Panc1 (cell line): ENCODE measurements at regions not wholly inside any gene's neighbourhood (a gene's known extent, or its start where the extent isn't known, plus 50 kb on each side); places are given as distances from the start of the nearest gene placed in this dataset.

Experiments used
- ATAC-seq: fragments of 200-7000 bp; cut with Tn5 transposase; 2 replicates; pipeline ENCODE4 v1.9.1; 2020; ENCODE audit warnings: mild to moderate bottlenecking, moderate library complexity
- BruUV-seq: library from RNA; stranded (reverse); fragments of 400-500 nt; replicated peaks from 2 replicates; lab custom pipeline; 2021; lab: Mats Ljungman, UMichigan
- CTCF ChIA-PET: fragments of 300-600 bp; sonication (Branson Sonifier 250); formaldehyde crosslinking; loops from one replicate; lab custom pipeline; 2022; ENCODE audit warnings: antibody characterized with exemption; lab: Charles Lee
- POLR2A ChIA-PET: fragments of 300-600 bp; sonication (Branson Sonifier 250); formaldehyde crosslinking; loops from one replicate; lab custom pipeline; 2022; ENCODE audit warnings: antibody characterized with exemption; lab: Charles Lee
- DNase-seq: peaks from one replicate; pipeline ENCODE4 v3.0.0-alpha.2; 2010; ENCODE audit warnings: low read depth, low spot score
- H3K27ac ChIP-seq: 2 replicates; pipeline ENCODE4 v1.5.1; 2011; ENCODE audit warnings: mild to moderate bottlenecking, low read length, inconsistent platforms
- H3K27me3 ChIP-seq: fragments of 200-500 bp; sonication (Bioruptor generic); 2 replicates; pipeline ENCODE4 v1.6.0; 2014; ENCODE audit warnings: low read length, inconsistent platforms; ENCODE audit not compliant: control insufficient read depth, insufficient read depth
- H3K36me3 ChIP-seq: fragments of 200-500 bp; sonication (Bioruptor generic); 2 replicates; pipeline ENCODE4 v1.5.1; 2014; ENCODE audit warnings: inconsistent platforms, mild to moderate bottlenecking, low read length, moderate library complexity; ENCODE audit not compliant: control insufficient read depth, insufficient read depth
- H3K4me1 ChIP-seq: 2 replicates; pipeline ENCODE4 v1.5.1; 2011; ENCODE audit warnings: inconsistent platforms, mild to moderate bottlenecking, low read length, moderate library complexity; ENCODE audit not compliant: control insufficient read depth, insufficient read depth
- H3K4me3 ChIP-seq, 2 experiments: 2 replicates each; pipeline ENCODE4 v1.5.1; 2011 to 2012; ENCODE audit warnings: low read depth in 2 of 2, low read length in 2 of 2, mild to moderate bottlenecking in 2 of 2, inconsistent platforms in 1 of 2, moderate library complexity in 1 of 2
- H3K9me3 ChIP-seq: fragments of 200-500 bp; sonication (Bioruptor generic); 2 replicates; pipeline ENCODE4 v1.5.1; 2014; ENCODE audit warnings: low read depth, mild to moderate bottlenecking, inconsistent platforms, low read length, moderate library complexity; ENCODE audit not compliant: control insufficient read depth, insufficient read depth
- CTCF ChIP-seq: fragments of 450-650 bp; IDR thresholded peaks from 2 replicates; pipeline ENCODE4 v1.5.1; 2017; ENCODE audit warnings: mild to moderate bottlenecking
- POLR2AphosphoS5 ChIP-seq: IDR thresholded peaks from 2 replicates; pipeline ENCODE4 v1.6.1; 2012; ENCODE audit warnings: mild to moderate bottlenecking, low read depth, low read length, moderate library complexity
- SIN3A ChIP-seq: IDR thresholded peaks from 2 replicates; pipeline ENCODE4 v1.6.1; 2012; ENCODE audit warnings: low read depth, mild to moderate bottlenecking, low read length, moderate library complexity, borderline replicate concordance; ENCODE audit not compliant: insufficient read depth
- TCF7L2 ChIP-seq: IDR thresholded peaks from 2 replicates; pipeline ENCODE4 v1.6.1; 2011; ENCODE audit warnings: mild to moderate bottlenecking, low read depth, low read length, inconsistent platforms
- in situ Hi-C: cut with HindIII; loops from 2 replicates; pipeline ENCODE4 v1.10.0; 2016; ENCODE audit warnings: low sequenced_read_pairs, low pct_unique_long_range_greater_than_20kb
- intact Hi-C: fragments of 100-400 bp; cut with micrococcal nuclease; formaldehyde crosslinking; loops from one replicate; pipeline ENCODE4 v1.10.0; 2022; ENCODE audit not compliant: unreplicated experiment
- TF ChIP-seq, protein P1 (sequence below), 2 experiments: IDR thresholded peaks; 2 replicates each; pipeline ENCODE4 v1.6.1; 2011 to 2012; ENCODE audit warnings: low read depth in 2 of 2, control low read depth in 1 of 2, low read length in 1 of 2, mild to moderate bottlenecking in 1 of 2, moderate library complexity in 1 of 2; ENCODE audit not compliant: insufficient read depth in 1 of 2

DNA sequence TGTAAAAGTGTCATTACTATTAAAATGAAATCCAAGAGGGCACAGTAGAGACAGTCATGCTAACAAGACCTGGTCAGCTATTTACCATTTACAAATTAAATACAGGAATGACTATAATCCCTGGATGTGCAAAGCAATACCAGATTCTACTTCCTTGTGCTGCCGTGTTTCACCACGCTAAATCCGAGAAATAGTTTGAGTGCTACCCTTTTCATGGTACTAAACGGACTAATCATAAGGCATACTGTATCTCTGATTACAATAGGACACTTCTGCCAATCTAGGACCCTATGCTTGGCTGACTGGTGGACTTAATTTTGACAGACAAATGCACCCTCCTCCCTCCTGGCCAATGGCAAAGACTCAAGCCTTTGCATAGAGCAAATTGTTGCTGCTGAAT lies 63.0 kb upstream of the NR2F2 start:
- Histone ChIP-seq H3K4me3 (no peak overlapping the region), H3K4me1 (peaks cover 45% of the 10 kb centered on the region), H3K27me3 (no peaks in the 10 kb centered on the region), H3K27ac (peak overlapping the region; percentile 59; the same call in 1 of the 2 replicates), H3K9me3 (peaks cover 2% of the 10 kb centered on the region; the same call in 1 of the 2 replicates), H3K36me3 (no peaks in the 10 kb centered on the region; the same call in 1 of the 2 replicates)
- CTCF ChIA-PET: no interaction called here
- ATAC-seq (no peak), DNase-seq (no peak)
- intact Hi-C loops: no loop called here
- no TSS peak for BruUV-seq
- in situ Hi-C loops: no loop called here
- POLR2A ChIA-PET: no interaction called here
- TF ChIP-seq TCF7L2 (no peak), SIN3A (no peak), POLR2AphosphoS5 (no peak), CTCF (no peak)
- TF ChIP-seq, protein P1, sequence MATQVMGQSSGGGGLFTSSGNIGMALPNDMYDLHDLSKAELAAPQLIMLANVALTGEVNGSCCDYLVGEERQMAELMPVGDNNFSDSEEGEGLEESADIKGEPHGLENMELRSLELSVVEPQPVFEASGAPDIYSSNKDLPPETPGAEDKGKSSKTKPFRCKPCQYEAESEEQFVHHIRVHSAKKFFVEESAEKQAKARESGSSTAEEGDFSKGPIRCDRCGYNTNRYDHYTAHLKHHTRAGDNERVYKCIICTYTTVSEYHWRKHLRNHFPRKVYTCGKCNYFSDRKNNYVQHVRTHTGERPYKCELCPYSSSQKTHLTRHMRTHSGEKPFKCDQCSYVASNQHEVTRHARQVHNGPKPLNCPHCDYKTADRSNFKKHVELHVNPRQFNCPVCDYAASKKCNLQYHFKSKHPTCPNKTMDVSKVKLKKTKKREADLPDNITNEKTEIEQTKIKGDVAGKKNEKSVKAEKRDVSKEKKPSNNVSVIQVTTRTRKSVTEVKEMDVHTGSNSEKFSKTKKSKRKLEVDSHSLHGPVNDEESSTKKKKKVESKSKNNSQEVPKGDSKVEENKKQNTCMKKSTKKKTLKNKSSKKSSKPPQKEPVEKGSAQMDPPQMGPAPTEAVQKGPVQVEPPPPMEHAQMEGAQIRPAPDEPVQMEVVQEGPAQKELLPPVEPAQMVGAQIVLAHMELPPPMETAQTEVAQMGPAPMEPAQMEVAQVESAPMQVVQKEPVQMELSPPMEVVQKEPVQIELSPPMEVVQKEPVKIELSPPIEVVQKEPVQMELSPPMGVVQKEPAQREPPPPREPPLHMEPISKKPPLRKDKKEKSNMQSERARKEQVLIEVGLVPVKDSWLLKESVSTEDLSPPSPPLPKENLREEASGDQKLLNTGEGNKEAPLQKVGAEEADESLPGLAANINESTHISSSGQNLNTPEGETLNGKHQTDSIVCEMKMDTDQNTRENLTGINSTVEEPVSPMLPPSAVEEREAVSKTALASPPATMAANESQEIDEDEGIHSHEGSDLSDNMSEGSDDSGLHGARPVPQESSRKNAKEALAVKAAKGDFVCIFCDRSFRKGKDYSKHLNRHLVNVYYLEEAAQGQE (IDR thresholded peaks at IDR 0.05; ENCODE audit: insufficient read depth in 1 of 2, low read depth in 2 of 2, low read length in 1 of 2): no peak

DNA sequence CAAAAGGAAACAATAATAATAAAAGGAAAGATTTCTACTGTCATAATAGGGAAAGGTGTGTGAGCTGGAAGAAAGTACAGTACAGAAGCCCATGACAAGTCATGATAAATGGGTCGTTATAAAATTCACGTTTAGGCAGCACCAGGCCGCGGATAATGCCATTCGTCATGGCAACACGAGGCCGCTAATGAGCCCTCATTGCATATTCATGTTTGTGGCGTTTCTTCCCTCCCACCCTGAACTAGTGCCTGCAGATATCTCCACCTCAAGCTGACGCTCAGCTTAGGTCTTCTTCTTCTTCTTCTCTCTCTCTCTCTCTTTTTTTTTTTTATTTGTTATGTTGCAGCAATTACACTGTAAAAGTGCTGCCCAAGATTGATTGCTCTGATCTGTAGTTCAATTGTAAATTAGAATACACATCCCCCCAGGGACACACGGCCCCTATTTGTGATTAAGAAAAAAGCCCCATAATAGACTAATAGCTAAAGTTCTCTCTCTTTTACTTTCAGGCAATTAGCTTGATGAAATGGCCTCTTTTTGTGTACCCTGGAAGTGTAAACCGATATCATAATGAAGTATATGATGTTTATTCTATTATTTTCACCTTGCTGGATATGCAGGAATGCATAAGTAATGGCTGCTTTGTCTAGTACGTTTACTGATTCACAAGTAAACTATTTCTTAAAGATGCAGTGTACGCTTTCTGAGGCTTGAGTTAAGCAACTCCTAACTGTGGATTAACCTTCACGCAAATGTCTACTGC lies 61.9 kb upstream of the NR2F2 start:
- H3K27ac ChIP-seq: peak overlapping the region; percentile 60
- POLR2A ChIA-PET: interaction anchor here (0.6 kb wide), 1 partner anchor 48 kb away, joined by 3 read pairs; no protein-coding TSS in a partner anchor
- no TSS peak for BruUV-seq

More for the DNA sequence above, 61.9 kb upstream of the NR2F2 start:
- intact Hi-C loops (no loop called here), in situ Hi-C loops (no loop called here)
- ATAC-seq: no peak
- Histone ChIP-seq H3K36me3 (no peaks in the 10 kb centered on the region; the same call in 1 of the 2 replicates), H3K4me3 (no peak overlapping the region), H3K9me3 (peaks cover 2% of the 10 kb centered on the region; the same call in 1 of the 2 replicates), H3K27me3 (no peaks in the 10 kb centered on the region), H3K4me1 (peaks cover 38% of the 10 kb centered on the region)
- CTCF ChIA-PET: interaction anchor here (0.7 kb wide), 2 partner anchors 13 to 221 kb away, joined by 3 to 6 read pairs; no protein-coding TSS in a partner anchor
- DNase-seq: no peak
- TF ChIP-seq SIN3A (no peak), POLR2AphosphoS5 (no peak), TCF7L2 (no peak), CTCF (no peak)
- TF ChIP-seq, protein P1 (IDR thresholded peaks at IDR 0.05; ENCODE audit: insufficient read depth in 1 of 2, low read depth in 2 of 2, low read length in 1 of 2): no peak
